ENCODE measurements at regions not wholly inside any gene's neighbourhood (a gene's known extent, or its start where the extent isn't known, plus 50 kb on each side); places are given as distances from the start of the nearest gene placed in this dataset.

DNA sequence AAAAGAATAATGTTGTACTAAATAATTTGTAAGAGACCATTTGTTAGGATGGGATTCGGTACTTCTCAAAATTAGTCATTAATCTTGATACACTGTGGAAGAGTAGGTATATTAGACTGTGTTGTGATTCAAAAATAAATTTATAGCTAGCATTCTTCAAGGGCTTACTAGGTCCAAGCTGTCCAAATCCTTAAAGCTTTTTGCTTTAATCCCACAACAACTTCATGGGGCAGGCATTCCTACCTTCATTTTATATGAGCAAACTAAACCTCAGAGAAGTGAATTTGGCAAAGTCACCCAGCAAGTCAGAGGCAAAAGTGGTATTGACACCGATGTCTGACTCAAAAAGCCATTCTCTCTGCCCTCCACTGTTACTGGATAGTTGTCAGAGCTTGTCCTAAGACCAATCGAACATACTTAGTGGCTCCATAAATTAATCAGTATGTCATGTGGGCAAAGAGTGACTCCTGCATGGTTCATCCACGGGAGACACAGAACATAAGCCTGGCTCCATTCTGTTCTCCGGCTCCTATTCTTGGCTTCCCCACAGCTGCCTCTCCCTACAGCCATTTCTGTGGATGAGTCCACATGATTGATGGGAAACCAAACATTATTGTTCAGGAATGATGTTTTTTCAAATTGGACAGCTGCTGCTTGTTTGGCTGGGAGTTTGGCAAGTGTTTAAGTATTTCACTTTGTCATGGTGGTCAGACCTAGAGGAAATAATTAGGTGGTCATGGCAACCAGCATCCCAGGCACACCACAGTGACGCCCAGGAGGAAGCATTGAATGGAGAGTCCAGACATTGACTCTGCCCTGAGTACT is 133.4 kb upstream of the FGGY start:
- H3K9me3 ChIP-seq, result no peaks in the 10 kb centered on the region
- intact Hi-C loops (cut with DNase I), result no loop called here
- no peak for DNase-seq
- 61 to 69% methylated on average over 6 of the region's 6 CpGs for WGBS, 2 donors
- H3K27ac ChIP-seq, result no peak overlapping the region
- H3K4me3 ChIP-seq, result no peak overlapping the region
- H3K4me1 ChIP-seq, result no peaks in the 10 kb centered on the region
- no peaks in the 10 kb centered on the region for H3K27me3 ChIP-seq
- TF ChIP-seq, protein P1, sequence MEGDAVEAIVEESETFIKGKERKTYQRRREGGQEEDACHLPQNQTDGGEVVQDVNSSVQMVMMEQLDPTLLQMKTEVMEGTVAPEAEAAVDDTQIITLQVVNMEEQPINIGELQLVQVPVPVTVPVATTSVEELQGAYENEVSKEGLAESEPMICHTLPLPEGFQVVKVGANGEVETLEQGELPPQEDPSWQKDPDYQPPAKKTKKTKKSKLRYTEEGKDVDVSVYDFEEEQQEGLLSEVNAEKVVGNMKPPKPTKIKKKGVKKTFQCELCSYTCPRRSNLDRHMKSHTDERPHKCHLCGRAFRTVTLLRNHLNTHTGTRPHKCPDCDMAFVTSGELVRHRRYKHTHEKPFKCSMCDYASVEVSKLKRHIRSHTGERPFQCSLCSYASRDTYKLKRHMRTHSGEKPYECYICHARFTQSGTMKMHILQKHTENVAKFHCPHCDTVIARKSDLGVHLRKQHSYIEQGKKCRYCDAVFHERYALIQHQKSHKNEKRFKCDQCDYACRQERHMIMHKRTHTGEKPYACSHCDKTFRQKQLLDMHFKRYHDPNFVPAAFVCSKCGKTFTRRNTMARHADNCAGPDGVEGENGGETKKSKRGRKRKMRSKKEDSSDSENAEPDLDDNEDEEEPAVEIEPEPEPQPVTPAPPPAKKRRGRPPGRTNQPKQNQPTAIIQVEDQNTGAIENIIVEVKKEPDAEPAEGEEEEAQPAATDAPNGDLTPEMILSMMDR (IDR thresholded peaks at IDR 0.05), result no peak
- no peak for TF ChIP-seq POLR2AphosphoS5 (IDR thresholded peaks at IDR 0.05)
- no peak for TF ChIP-seq POLR2A (IDR thresholded peaks at IDR 0.05)
- TF ChIP-seq EP300 (IDR thresholded peaks at IDR 0.05), result no peak
- no peaks in the 10 kb centered on the region for H3K36me3 ChIP-seq

DNA sequence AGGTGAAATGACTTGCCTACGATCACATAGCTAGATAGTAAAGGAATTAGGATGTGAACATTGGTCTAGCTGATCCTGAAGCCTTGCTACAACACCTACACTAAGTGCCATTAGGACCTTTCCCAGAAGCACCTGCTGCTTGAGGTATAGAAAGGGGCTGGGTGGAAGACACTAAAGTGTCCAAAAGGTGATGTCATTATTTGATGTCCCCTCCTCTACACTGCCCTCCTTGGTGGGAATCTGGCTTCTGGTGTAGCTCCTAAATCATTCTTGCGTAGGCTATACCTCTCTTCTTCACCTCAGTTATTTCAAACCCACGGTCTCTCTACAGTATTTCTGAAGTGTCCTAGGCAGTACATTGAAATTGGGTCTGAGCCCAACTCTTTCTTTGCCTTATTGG is 132.5 kb upstream of the FGGY start:
- DNase-seq, result no peak
- 45 to 64% methylated on average over 3 of the region's 3 CpGs for WGBS, 2 donors
- H3K9me3 ChIP-seq, result no peaks in the 10 kb centered on the region
- no peaks in the 10 kb centered on the region for H3K27me3 ChIP-seq
- TF ChIP-seq, protein P1 (IDR thresholded peaks at IDR 0.05), result no peak
- TF ChIP-seq POLR2AphosphoS5 (IDR thresholded peaks at IDR 0.05) (no peak), POLR2A (IDR thresholded peaks at IDR 0.05) (no peak), EP300 (IDR thresholded peaks at IDR 0.05) (no peak)
- no peaks in the 10 kb centered on the region for H3K36me3 ChIP-seq
- no peak overlapping the region for H3K4me3 ChIP-seq
- intact Hi-C loops (cut with DNase I), result no loop called here
- no peak overlapping the region for H3K27ac ChIP-seq
- H3K4me1 ChIP-seq, result no peaks in the 10 kb centered on the region

DNA sequence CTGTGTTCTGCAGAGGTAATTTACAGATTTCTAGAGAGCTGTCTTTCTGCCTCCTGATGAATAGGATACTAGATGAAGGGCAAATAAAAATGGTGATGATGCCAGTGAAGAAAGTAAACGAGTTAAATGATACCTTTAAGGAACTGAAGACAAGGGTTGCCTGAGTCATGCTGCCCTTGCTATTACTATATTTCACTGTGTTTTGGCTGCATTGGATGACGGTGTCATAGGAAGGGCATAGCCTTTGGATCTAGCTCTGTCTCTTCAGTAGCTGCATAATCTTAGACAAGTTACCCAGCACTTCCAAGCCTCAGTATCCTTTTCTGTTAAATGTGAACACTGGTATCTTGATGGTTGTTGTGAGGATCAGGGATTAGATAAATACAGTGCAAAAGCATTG is 131.5 kb upstream of the FGGY start:
- TF ChIP-seq, protein P1 (IDR thresholded peaks at IDR 0.05), result no peak
- TF ChIP-seq POLR2A (IDR thresholded peaks at IDR 0.05), result no peak
- TF ChIP-seq EP300 (IDR thresholded peaks at IDR 0.05), result no peak
- TF ChIP-seq POLR2AphosphoS5 (IDR thresholded peaks at IDR 0.05), result no peak
- H3K4me3 ChIP-seq, result no peak overlapping the region
- H3K36me3 ChIP-seq, result no peaks in the 10 kb centered on the region
- no peak for DNase-seq
- no peaks in the 10 kb centered on the region for H3K9me3 ChIP-seq
- H3K27me3 ChIP-seq, result no peaks in the 10 kb centered on the region
- no peak overlapping the region for H3K27ac ChIP-seq
- WGBS, 2 donors, result 16 to 32% methylated on average over 2 of the region's 2 CpGs
- H3K4me1 ChIP-seq, result no peaks in the 10 kb centered on the region
- intact Hi-C loops (cut with DNase I), result no loop called here

DNA sequence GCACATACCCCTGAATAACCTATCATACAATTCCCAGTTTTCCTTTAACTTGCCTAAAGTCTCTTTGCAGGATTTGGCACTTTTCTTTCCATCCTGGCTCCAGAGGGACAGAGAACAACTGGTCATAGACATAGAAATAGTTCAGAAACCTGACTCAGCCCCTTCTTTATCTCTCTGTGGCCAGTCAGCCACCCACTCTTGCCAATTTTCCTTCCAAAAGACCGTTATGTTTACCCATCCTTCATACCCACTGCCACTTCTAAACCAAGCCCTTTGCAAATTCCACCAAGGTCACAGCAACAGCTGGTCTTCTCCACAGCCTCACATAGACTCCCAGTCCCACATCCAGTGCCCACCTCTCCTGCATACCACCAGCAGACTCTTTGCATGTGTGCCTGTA is 127.2 kb upstream of the FGGY start:
- no peaks in the 10 kb centered on the region for H3K27me3 ChIP-seq
- intact Hi-C loops (cut with DNase I), result no loop called here

More for the DNA sequence above, 127.2 kb upstream of the FGGY start:
- Histone ChIP-seq H3K4me1 (no peaks in the 10 kb centered on the region), H3K27ac (no peak overlapping the region), H3K36me3 (no peaks in the 10 kb centered on the region), H3K4me3 (no peak overlapping the region), H3K9me3 (no peaks in the 10 kb centered on the region)
- WGBS, 2 donors, result 79 to 80% methylated on average over 1 of the region's 1 CpG
- no peak for DNase-seq
- TF ChIP-seq POLR2A (IDR thresholded peaks at IDR 0.05), result no peak
- TF ChIP-seq POLR2AphosphoS5 (IDR thresholded peaks at IDR 0.05), result no peak
- TF ChIP-seq, protein P1 (IDR thresholded peaks at IDR 0.05), result no peak
- no peak for TF ChIP-seq EP300 (IDR thresholded peaks at IDR 0.05)

Data from sigmoid colon (tissue), 6 donors.